Ectodermal cell (in vitro differentiated cells): ENCODE measurements at regions not wholly inside any gene's neighbourhood (a gene's known extent, or its start where the extent isn't known, plus 50 kb on each side); places are given as distances from the start of the nearest gene placed in this dataset.

Experiments
- H3K27ac ChIP-seq: 2 replicates; pipeline ENCODE4 v1.7.0; 2013; ENCODE audit warnings: mild to moderate bottlenecking, low read depth, low read length; ENCODE audit not compliant: insufficient read depth, poor library complexity, severe bottlenecking
- H3K27me3 ChIP-seq: 2 replicates; pipeline ENCODE4 v1.7.0; 2013; ENCODE audit warnings: mild to moderate bottlenecking, low read length; ENCODE audit not compliant: insufficient read depth, control insufficient read depth, poor library complexity, severe bottlenecking
- H3K36me3 ChIP-seq: one replicate; pipeline ENCODE4 v1.7.0; 2013; ENCODE audit warnings: low read length; ENCODE audit not compliant: control insufficient read depth, insufficient read depth
- H3K4me1 ChIP-seq: one replicate; pipeline ENCODE4 v1.7.0; 2013; ENCODE audit warnings: low read length; ENCODE audit not compliant: control insufficient read depth, insufficient read depth
- H3K4me3 ChIP-seq: 2 replicates; pipeline ENCODE4 v1.7.0; 2013; ENCODE audit warnings: low read depth, low read length, control low read depth; ENCODE audit not compliant: insufficient read depth
- H3K9me3 ChIP-seq: 2 replicates; pipeline ENCODE4 v1.7.0; 2013; ENCODE audit warnings: mild to moderate bottlenecking, low read length, moderate library complexity; ENCODE audit not compliant: control insufficient read depth
- WGBS, 2 experiments: methylation state at CpG; one replicate each; pipeline ENCODE4 v1.1.7; 2013; ENCODE audit warnings: missing lambda C conversion rate in 2 of 2; 5-methylcytosine and 5-hydroxymethylcytosine counted together

- 100% methylated on average over 1 of the region's 1 CpG; no CpG with 5 or more reads in 1 of the 2 experiments for WGBS, 2 experiments
- no peaks in the 10 kb centered on the region for H3K4me1 ChIP-seq
- H3K36me3 ChIP-seq, result no peaks in the 10 kb centered on the region
- no peaks in the 10 kb centered on the region for H3K27me3 ChIP-seq
- H3K27ac ChIP-seq, result no peak overlapping the region
- no peak overlapping the region for H3K4me3 ChIP-seq
- no peaks in the 10 kb centered on the region for H3K9me3 ChIP-seq
These were observed 168.3 kb downstream of the FAXC start for GRCh38 chr6:99181174-99181573.

- Histone ChIP-seq H3K9me3 (no peaks in the 10 kb centered on the region), H3K4me1 (no peaks in the 10 kb centered on the region), H3K27me3 (no peaks in the 10 kb centered on the region), H3K4me3 (no peak overlapping the region), H3K36me3 (no peaks in the 10 kb centered on the region), H3K27ac (no peak overlapping the region)
- WGBS, 2 experiments, result 83 to 90% methylated on average over 2 of the region's 2 CpGs
These were observed 171.3 kb downstream of the FAXC start for GRCh38 chr6:99178168-99178567.

DNA sequence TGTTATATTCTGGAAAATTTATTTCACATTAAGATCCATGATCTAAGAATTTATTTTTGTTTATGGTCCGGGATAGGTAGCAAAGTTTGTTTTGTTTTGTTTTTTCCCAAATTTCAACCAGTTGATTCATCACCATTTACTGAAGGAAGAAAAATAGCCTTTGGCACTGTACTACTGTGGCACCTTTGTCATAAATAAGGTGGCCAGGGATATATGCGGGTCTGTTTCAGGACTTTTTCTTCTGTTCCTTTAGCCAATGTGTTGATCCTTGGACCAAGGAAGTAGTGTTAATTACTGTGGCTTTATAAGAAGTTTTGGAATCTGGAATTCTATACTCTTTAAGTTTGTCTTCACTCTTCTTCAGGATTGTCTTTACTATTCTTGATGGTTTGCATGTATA lies 171.7 kb downstream of the FAXC start:
- Histone ChIP-seq H3K27me3 (no peaks in the 10 kb centered on the region), H3K4me1 (no peaks in the 10 kb centered on the region), H3K9me3 (no peaks in the 10 kb centered on the region), H3K4me3 (no peak overlapping the region), H3K36me3 (no peaks in the 10 kb centered on the region), H3K27ac (no peak overlapping the region)
- 88 to 96% methylated on average over 1 to 2 of the region's 2 CpGs for WGBS, 2 experiments

DNA sequence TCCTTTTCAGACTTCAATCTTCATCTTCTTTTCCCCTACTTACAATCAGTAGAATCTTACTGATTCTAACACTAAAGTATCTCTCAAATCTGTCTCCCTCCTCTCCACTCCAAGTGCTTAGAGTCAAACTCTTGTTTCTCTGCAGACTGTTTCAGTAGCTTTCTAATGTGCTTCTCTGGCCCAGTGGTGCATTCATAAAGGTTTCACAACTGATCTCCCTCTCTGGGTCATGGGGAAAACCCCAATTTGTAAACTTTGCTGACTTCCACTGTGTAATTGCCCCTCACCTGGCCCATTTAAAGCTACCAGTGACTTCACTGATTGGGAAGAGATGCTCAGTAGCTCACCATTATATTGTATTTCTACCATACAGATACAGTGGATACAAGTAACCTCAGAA lies 183.6 kb downstream of the FAXC start:
- Histone ChIP-seq H3K4me1 (no peaks in the 10 kb centered on the region), H3K27ac (no peak overlapping the region), H3K36me3 (no peaks in the 10 kb centered on the region), H3K27me3 (no peaks in the 10 kb centered on the region), H3K9me3 (no peaks in the 10 kb centered on the region), H3K4me3 (no peak overlapping the region)

DNA sequence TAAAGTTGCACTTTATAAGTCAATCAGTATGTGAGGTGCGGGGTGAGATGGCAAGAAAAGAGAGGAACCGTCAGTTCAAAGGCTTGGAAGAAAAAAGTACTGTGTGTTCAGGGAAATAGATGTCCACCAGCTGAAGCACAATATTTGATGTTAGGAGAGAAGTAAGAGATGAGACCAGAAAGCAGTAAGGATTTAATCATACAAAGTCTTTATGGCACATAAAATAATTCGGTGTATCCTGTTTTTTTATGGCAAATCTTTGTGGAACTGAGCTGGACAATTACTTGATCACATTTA lies 197.2 kb downstream of the FAXC start:
- H3K4me1 ChIP-seq, result peaks cover 4% of the 10 kb centered on the region
- H3K9me3 ChIP-seq, result no peaks in the 10 kb centered on the region
- no peaks in the 10 kb centered on the region for H3K27me3 ChIP-seq
- WGBS, 2 experiments, result 16 to 17% methylated on average over 3 of the region's 3 CpGs
- no peaks in the 10 kb centered on the region for H3K36me3 ChIP-seq
- H3K4me3 ChIP-seq, result no peak overlapping the region
- no peak overlapping the region for H3K27ac ChIP-seq

DNA sequence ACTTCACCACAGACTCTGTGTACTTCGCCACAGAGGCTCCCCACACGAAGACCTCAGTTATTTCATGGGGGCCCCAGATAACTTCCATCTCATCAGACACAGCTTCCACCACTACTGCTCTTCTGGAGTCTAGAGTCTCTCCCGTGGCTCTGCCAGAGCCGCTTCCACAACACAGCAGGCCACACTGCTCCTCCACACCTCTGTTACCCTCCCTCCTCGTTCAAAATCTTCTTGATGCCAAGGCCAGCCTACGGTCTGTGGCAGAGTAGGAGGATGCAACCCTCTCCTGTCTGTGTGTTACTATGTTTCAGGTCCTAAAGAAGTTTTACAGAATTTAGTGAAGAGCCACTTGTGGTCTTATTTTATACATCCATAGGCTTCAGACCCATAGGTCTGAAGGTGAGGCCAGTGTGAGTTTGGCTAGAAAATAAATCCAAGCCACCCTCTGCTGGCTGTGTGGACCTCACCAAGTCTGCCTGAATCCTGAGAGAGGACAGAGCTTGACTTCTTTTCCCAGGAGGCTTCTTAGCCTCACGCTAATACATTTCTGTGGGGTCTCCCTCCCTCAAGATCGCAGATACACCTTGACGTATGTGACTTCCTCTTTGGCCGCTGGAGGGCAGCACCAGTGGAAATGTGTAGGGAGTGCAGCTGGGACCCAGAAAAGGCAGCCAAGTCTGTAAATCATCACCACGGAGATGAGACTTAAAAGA lies 197.7 kb downstream of the FAXC start:
- Histone ChIP-seq H3K36me3 (no peaks in the 10 kb centered on the region), H3K27me3 (no peaks in the 10 kb centered on the region), H3K27ac (no peak overlapping the region), H3K9me3 (no peaks in the 10 kb centered on the region), H3K4me1 (peaks cover 4% of the 10 kb centered on the region), H3K4me3 (no peak overlapping the region)
- WGBS, 2 experiments, result 52 to 54% methylated on average over 11 of the region's 11 CpGs

- Histone ChIP-seq H3K4me3 (no peak overlapping the region), H3K9me3 (no peaks in the 10 kb centered on the region), H3K27ac (no peak overlapping the region), H3K4me1 (peaks cover 4% of the 10 kb centered on the region), H3K27me3 (no peaks in the 10 kb centered on the region), H3K36me3 (no peaks in the 10 kb centered on the region)
- WGBS, 2 experiments, result 83 to 94% methylated on average over 1 to 2 of the region's 2 CpGs
These were observed 200.7 kb downstream of the FAXC start for GRCh38 chr6:99148761-99149160.

DNA sequence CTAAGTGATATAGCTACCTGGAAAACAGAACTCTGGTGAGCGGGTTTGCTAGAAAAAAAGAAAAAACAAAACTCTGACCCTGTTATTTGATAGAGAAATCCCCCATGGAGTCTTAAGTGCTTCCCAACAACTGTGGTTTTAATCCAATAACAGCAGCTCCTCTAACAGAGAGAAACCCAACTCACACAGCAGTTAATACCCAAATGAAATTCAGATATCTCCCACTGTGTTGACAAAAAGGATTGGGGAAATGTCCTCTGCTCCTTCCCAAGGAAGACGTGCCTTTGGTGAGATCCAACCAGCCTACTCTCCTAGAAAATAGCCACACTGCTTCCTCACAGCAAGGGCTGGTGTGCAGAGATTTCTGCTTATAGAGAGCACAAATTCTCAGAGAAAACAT lies 200.4 kb upstream of the FBXL4 start:
- WGBS, 2 experiments, result 57 to 70% methylated on average over 2 of the region's 2 CpGs
- no peaks in the 10 kb centered on the region for H3K27me3 ChIP-seq
- no peaks in the 10 kb centered on the region for H3K36me3 ChIP-seq

DNA sequence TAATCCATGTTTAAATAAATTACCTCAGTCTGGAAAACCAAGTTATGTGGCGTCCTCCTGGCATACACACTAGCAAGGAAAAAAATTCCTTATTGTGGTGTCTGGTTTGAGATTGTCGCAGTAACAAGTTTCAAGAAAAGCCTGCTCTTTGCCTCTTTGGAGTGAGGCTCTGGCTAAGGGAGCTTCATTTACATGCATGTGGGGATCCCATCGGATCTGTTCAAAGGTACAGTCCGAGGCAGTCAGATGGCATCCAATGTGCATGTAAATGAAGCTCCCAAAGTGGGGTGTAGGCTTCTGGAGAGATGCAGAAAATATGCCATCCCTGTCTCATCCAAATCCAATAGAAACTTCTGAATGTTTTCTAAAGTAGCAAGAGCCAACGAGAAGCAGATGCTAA lies 199.5 kb upstream of the FBXL4 start:
- Histone ChIP-seq H3K36me3 (no peaks in the 10 kb centered on the region), H3K4me1 (peaks cover 4% of the 10 kb centered on the region), H3K4me3 (no peak overlapping the region), H3K27ac (peak overlapping the region; percentile 4), H3K27me3 (no peaks in the 10 kb centered on the region), H3K9me3 (no peaks in the 10 kb centered on the region)
- WGBS, 2 experiments, result 86% methylated on average over 4 to 5 of the region's 5 CpGs

More for the DNA sequence above, 200.4 kb upstream of the FBXL4 start:
- peaks cover 4% of the 10 kb centered on the region for H3K4me1 ChIP-seq
- H3K4me3 ChIP-seq, result no peak overlapping the region
- no peaks in the 10 kb centered on the region for H3K9me3 ChIP-seq
- no peak overlapping the region for H3K27ac ChIP-seq

DNA sequence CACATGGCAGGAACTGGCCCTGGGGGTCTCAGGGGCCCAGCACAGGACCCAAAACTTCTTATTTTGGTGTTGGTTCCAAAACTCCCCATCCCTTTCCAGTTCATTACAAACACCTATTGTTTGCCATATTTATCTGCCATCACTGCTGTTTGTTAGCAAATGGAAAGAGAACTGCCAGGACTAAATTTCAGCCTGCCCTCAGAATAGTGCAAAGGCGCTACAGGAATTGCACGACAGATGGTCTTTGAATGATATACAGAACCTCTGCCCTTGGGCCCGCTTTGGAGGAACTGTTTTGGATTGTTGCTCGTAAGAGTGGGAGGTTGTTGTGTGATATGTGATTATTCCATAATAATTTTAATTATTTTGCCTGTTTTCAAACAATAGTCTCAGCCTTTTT lies 199.0 kb upstream of the FBXL4 start:
- H3K36me3 ChIP-seq, result no peaks in the 10 kb centered on the region
- H3K4me1 ChIP-seq, result peaks cover 4% of the 10 kb centered on the region
- no peak overlapping the region for H3K4me3 ChIP-seq
- H3K9me3 ChIP-seq, result no peaks in the 10 kb centered on the region
- H3K27me3 ChIP-seq, result no peaks in the 10 kb centered on the region
- 96 to 98% methylated on average over 3 of the region's 4 CpGs for WGBS, 2 experiments
- H3K27ac ChIP-seq, result no peak overlapping the region

DNA sequence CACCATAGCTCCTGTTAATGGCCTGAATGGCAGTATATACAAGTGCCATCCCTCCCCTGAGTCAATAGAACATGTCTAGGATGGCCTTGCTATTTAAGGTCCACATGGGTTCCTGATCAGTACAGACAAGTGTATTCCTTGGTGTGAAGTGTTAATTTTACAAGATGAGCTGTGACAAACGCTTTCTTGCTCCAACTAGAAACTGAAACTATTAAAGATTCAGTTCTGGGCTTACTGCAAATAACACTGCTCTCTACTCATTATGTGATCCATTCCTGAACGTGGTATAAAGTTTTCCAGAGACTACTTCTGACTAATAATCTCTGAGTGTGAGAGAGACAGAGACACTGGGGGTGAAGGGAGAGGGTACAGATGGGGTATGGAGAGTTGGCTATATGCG lies 198.0 kb upstream of the FBXL4 start:
- Histone ChIP-seq H3K9me3 (no peaks in the 10 kb centered on the region), H3K4me3 (no peak overlapping the region), H3K4me1 (peaks cover 4% of the 10 kb centered on the region), H3K36me3 (no peaks in the 10 kb centered on the region), H3K27ac (no peak overlapping the region), H3K27me3 (no peaks in the 10 kb centered on the region)
- WGBS, 2 experiments, result 97 to 99% methylated on average over 3 of the region's 3 CpGs
